DOHH2 (cell line): ENCODE measurements at regions not wholly inside any gene's neighbourhood (a gene's known extent, or its start where the extent isn't known, plus 50 kb on each side); places are given as distances from the start of the nearest gene placed in this dataset.

Source experiments
- H3F3A ChIP-seq: fragments of 200-600 bp; sonication (generic), shearing (Covaris generic); 2 replicates; pipeline ENCODE4 v1.6.0; 2016; ENCODE audit warnings: antibody characterized with exemption, mild to moderate bottlenecking; ENCODE audit not compliant: control insufficient read depth, insufficient read depth
- H3K27ac ChIP-seq: fragments of 200-600 bp; sonication (generic); 2 replicates; pipeline ENCODE4 v1.5.1; 2014; ENCODE audit warnings: low read depth, mild to moderate bottlenecking, low read length, moderate library complexity
- H3K27me3 ChIP-seq: fragments of 200-600 bp; sonication (generic); 2 replicates; pipeline ENCODE4 v1.6.1; 2014; ENCODE audit warnings: mild to moderate bottlenecking, low read length, mixed read lengths; ENCODE audit not compliant: control insufficient read depth
- H3K36me3 ChIP-seq: fragments of 200-600 bp; sonication (generic); 2 replicates; pipeline ENCODE4 v1.6.1; 2014; ENCODE audit warnings: mild to moderate bottlenecking, low read length, moderate library complexity, mixed read lengths; ENCODE audit not compliant: control insufficient read depth
- H3K4me1 ChIP-seq: fragments of 200-600 bp; sonication (generic); 2 replicates; pipeline ENCODE4 v1.6.1; 2014; ENCODE audit warnings: mild to moderate bottlenecking, low read length, mixed read lengths; ENCODE audit not compliant: control insufficient read depth
- H3K4me2 ChIP-seq: fragments of 200-600 bp; sonication (generic); 2 replicates; pipeline ENCODE4 v1.6.0; 2014; ENCODE audit warnings: mild to moderate bottlenecking, low read length, moderate library complexity
- H3K4me3 ChIP-seq: fragments of 200-600 bp; sonication (generic); 2 replicates; pipeline ENCODE4 v1.5.1; 2014; ENCODE audit warnings: mild to moderate bottlenecking, low read length, mixed read lengths
- H3K79me2 ChIP-seq: fragments of 200-600 bp; sonication (generic); 2 replicates; pipeline ENCODE4 v1.6.1; 2014; ENCODE audit warnings: mild to moderate bottlenecking, low read length, mixed read lengths; ENCODE audit not compliant: control insufficient read depth
- H3K9me2 ChIP-seq: fragments of 200-600 bp; sonication (generic); replicated peaks from 2 replicates; pipeline ENCODE4 v1.6.1; 2014; ENCODE audit warnings: mild to moderate bottlenecking, low read length, mixed read lengths; ENCODE audit not compliant: control insufficient read depth
- H3K9me3 ChIP-seq: fragments of 200-600 bp; sonication (generic); 2 replicates; pipeline ENCODE4 v1.6.1; 2014; ENCODE audit warnings: antibody characterized with exemption, low read length, mixed read lengths; ENCODE audit not compliant: control insufficient read depth, insufficient read depth
- H4K20me1 ChIP-seq: fragments of 200-600 bp; sonication (generic); 2 replicates; pipeline ENCODE4 v1.6.0; 2014; ENCODE audit warnings: low read depth, mild to moderate bottlenecking, antibody characterized with exemption, low read length, moderate library complexity; ENCODE audit not compliant: control insufficient read depth, insufficient read depth
- EZH2phosphoT487 ChIP-seq: fragments of 200-600 bp; sonication (generic); IDR thresholded peaks from 2 replicates; pipeline ENCODE4 v1.6.1; 2017; ENCODE audit warnings: borderline replicate concordance, mild to moderate bottlenecking, antibody characterized with exemption, low read length, moderate library complexity, mixed read lengths
- TF ChIP-seq, protein P1 (sequence below): fragments of 200-600 bp; sonication (generic); IDR thresholded peaks from one replicate; pipeline ENCODE4 v1.5.1; 2014; ENCODE audit warnings: antibody characterized with exemption, mild to moderate bottlenecking, low read depth, low read length; ENCODE audit not compliant: poor library complexity, severe bottlenecking

- TF ChIP-seq, protein P1, sequence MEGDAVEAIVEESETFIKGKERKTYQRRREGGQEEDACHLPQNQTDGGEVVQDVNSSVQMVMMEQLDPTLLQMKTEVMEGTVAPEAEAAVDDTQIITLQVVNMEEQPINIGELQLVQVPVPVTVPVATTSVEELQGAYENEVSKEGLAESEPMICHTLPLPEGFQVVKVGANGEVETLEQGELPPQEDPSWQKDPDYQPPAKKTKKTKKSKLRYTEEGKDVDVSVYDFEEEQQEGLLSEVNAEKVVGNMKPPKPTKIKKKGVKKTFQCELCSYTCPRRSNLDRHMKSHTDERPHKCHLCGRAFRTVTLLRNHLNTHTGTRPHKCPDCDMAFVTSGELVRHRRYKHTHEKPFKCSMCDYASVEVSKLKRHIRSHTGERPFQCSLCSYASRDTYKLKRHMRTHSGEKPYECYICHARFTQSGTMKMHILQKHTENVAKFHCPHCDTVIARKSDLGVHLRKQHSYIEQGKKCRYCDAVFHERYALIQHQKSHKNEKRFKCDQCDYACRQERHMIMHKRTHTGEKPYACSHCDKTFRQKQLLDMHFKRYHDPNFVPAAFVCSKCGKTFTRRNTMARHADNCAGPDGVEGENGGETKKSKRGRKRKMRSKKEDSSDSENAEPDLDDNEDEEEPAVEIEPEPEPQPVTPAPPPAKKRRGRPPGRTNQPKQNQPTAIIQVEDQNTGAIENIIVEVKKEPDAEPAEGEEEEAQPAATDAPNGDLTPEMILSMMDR: no peak
- TF ChIP-seq EZH2phosphoT487: no peak
- no peaks in the 10 kb centered on the region for H3K27me3 ChIP-seq
- no peaks in the 10 kb centered on the region for H3K4me1 ChIP-seq
- no peaks in the 10 kb centered on the region for H3K36me3 ChIP-seq
- H3F3A ChIP-seq: no peaks in the 10 kb centered on the region
- no peak overlapping the region for H3K4me3 ChIP-seq
- H3K27ac ChIP-seq: no peak overlapping the region
- H4K20me1 ChIP-seq: no peaks in the 10 kb centered on the region
- no peaks in the 10 kb centered on the region for H3K9me2 ChIP-seq
- no peak overlapping the region for H3K4me2 ChIP-seq
- no peaks in the 10 kb centered on the region for H3K9me3 ChIP-seq
- H3K79me2 ChIP-seq: no peaks in the 10 kb centered on the region
Observed at GRCh38 chr4:128384765-128385598, 97.4 kb upstream of the PGRMC2 start.

DNA sequence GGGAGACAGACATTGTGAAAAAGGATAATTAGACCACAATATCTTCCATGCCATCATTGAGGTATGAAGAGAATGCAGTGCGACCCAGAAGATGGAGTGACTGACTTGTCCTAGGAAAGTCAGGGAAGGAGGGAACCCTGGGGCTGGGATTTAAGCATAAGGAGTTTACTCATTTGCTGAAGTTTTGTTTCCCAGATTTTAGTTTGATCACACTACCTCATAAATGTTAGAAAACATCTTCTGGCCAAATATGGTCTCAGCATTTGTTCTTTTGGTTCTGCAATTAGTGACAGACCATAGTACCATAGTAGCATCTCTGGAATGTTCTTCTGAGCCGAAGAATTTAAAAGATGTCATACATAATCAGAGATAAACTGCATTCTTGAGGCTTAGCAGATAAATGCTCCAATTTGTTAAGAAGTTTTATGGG, 96.5 kb upstream of the PGRMC2 start:
- Histone ChIP-seq H3K4me3 (no peak overlapping the region), H3K36me3 (no peaks in the 10 kb centered on the region), H3K27me3 (no peaks in the 10 kb centered on the region), H3K4me2 (no peak overlapping the region), H4K20me1 (no peaks in the 10 kb centered on the region), H3K79me2 (no peaks in the 10 kb centered on the region), H3K4me1 (no peaks in the 10 kb centered on the region), H3K27ac (no peak overlapping the region), H3K9me2 (no peaks in the 10 kb centered on the region), H3K9me3 (no peaks in the 10 kb centered on the region), H3F3A (no peaks in the 10 kb centered on the region)
- TF ChIP-seq EZH2phosphoT487: no peak
- TF ChIP-seq, protein P1: no peak

DNA sequence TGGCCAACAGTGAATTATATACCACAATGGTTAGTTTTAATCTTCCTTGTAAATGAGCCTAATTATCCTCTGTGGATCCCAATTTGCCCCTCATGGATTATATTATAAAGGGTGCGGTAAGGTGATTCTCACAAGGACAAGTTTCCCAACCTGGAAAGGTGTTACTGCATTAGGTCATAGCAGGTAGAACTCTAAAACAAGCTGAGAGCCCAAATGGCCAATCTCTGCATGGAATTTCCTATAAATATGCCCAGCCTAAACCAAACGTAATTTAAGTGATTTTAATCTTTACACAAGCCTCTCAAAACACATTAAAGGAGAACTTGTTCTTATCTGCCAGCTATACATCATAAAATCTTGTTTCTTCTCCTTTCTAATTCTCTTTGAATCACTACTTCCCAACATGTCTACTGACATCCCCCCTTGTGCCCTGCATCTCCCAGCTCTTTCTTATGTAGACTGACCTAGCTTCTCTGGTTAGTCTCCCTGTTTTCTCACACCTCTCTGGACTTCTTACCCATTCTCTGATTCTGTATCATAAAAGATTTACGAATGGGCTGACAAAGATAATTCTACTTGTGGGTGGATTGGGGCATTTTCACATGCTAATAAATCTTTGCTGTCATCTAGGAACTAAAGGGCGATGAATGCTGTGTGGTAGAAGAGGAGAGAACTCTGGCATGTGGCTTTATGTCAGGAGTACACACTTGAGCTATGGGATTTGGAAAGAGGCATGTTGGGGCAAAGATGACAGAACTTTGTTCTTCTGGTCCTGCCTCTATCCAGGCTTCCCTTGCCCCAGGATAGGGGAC, 94.3 kb upstream of the PGRMC2 start:
- no peaks in the 10 kb centered on the region for H3K4me1 ChIP-seq
- no peak for TF ChIP-seq EZH2phosphoT487
- TF ChIP-seq, protein P1: no peak
- no peaks in the 10 kb centered on the region for H3K27me3 ChIP-seq
- no peaks in the 10 kb centered on the region for H3K9me3 ChIP-seq
- H3F3A ChIP-seq: no peaks in the 10 kb centered on the region
- no peak overlapping the region for H3K27ac ChIP-seq
- H3K4me3 ChIP-seq: no peak overlapping the region
- H3K79me2 ChIP-seq: no peaks in the 10 kb centered on the region
- no peaks in the 10 kb centered on the region for H3K9me2 ChIP-seq
- no peaks in the 10 kb centered on the region for H4K20me1 ChIP-seq
- no peaks in the 10 kb centered on the region for H3K36me3 ChIP-seq
- no peak overlapping the region for H3K4me2 ChIP-seq
